Head of caudate nucleus (tissue), 42 donors: ENCODE measurements at regions not wholly inside any gene's neighbourhood (a gene's known extent, or its start where the extent isn't known, plus 50 kb on each side); places are given as distances from the start of the nearest gene placed in this dataset.

Experiments
- DNase-seq, 42 donors: peaks; one replicate each; pipeline versions ENCODE4 v3.0.0 to v3.0.0-alpha.2; 2020 to 2021; ENCODE audit warnings: mixed read lengths in 7 of 42
- intact Hi-C: fragments of 100-400 bp; cut with DNase I; formaldehyde crosslinking; loops from one replicate; pipeline ENCODE4 v1.15.0; 2022

- intact Hi-C loops, result loop anchor here (10.0 kb wide), 1 partner anchor 897 kb away; no protein-coding TSS in a partner anchor
- DNase-seq, result no peak
Observed at GRCh38 chr6:9537381-9537780, 877.5 kb downstream of the TFAP2A start.

- no peak for DNase-seq
- intact Hi-C loops, result loop anchor here (10.0 kb wide), 1 partner anchor 900 kb away; no protein-coding TSS in a partner anchor
Observed at GRCh38 chr6:9535106-9535505, 879.8 kb downstream of the TFAP2A start.

GRCh38 chr6:9532621-9533557 lies 882.0 kb downstream of the TFAP2A start:
- no peak for DNase-seq
- intact Hi-C loops, result loop anchor here (10.0 kb wide), 1 partner anchor 902 kb away; no protein-coding TSS in a partner anchor

GRCh38 chr6:9527679-9528286 lies 887.1 kb downstream of the TFAP2A start:
- intact Hi-C loops, result no loop called here
- DNase-seq, result no peak

GRCh38 chr6:9523462-9523861 lies 891.4 kb downstream of the TFAP2A start:
- no peak for DNase-seq
- intact Hi-C loops, result no loop called here

- intact Hi-C loops, result no loop called here
- no peak for DNase-seq
Observed at GRCh38 chr6:9522101-9522500, 892.8 kb downstream of the TFAP2A start.

- DNase-seq, result no peak
- intact Hi-C loops, result no loop called here
Observed at GRCh38 chr6:9521152-9521530, 893.7 kb downstream of the TFAP2A start.

GRCh38 chr6:9520417-9521151 lies 894.3 kb downstream of the TFAP2A start:
- intact Hi-C loops, result no loop called here
- DNase-seq, result no peak

GRCh38 chr6:9518431-9518830 lies 896.4 kb downstream of the TFAP2A start:
- no peak for DNase-seq
- intact Hi-C loops, result no loop called here

- intact Hi-C loops, result no loop called here
- no peak for DNase-seq
Observed at GRCh38 chr6:9517806-9518205, 897.1 kb downstream of the TFAP2A start.

- intact Hi-C loops, result no loop called here
- DNase-seq, result no peak
Observed at GRCh38 chr6:9515633-9516606, 899.0 kb downstream of the TFAP2A start.

GRCh38 chr6:9514146-9514545 lies 900.7 kb downstream of the TFAP2A start:
- intact Hi-C loops, result no loop called here
- DNase-seq, result no peak

- no peak for DNase-seq
- intact Hi-C loops, result no loop called here
Observed at GRCh38 chr6:9511157-9511556, 903.7 kb downstream of the TFAP2A start.

GRCh38 chr6:9507136-9507895 lies 907.6 kb downstream of the TFAP2A start:
- intact Hi-C loops, result no loop called here

GRCh38 chr6:9504191-9504590 lies 910.7 kb downstream of the TFAP2A start:
- intact Hi-C loops, result no loop called here
- no peak for DNase-seq

More at GRCh38 chr6:9507136-9507895, 907.6 kb downstream of the TFAP2A start:
- DNase-seq, result no peak

GRCh38 chr6:9503111-9503761 lies 911.6 kb downstream of the TFAP2A start:
- intact Hi-C loops, result no loop called here
- DNase-seq, result no peak

GRCh38 chr6:9499709-9500108 lies 915.2 kb downstream of the TFAP2A start:
- intact Hi-C loops, result no loop called here
- no peak for DNase-seq
